MM.1S (cell line): ENCODE measurements at regions not wholly inside any gene's neighbourhood (a gene's known extent, or its start where the extent isn't known, plus 50 kb on each side); places are given as distances from the start of the nearest gene placed in this dataset.

Experiments
- EZH2 ChIP-seq: fragments of 300-600 bp; sonication (generic); optimal IDR thresholded peaks from 2 replicates; pipeline ENCODE3; 2017; ENCODE audit warnings: low read depth, mild to moderate bottlenecking, antibody characterized with exemption, low read length, mixed read lengths
- EZH2phosphoT487 ChIP-seq: fragments of 300-600 bp; sonication (generic); IDR thresholded peaks from 2 replicates; pipeline ENCODE4 v1.6.1; 2018; ENCODE audit warnings: antibody characterized with exemption, low read length
- TF ChIP-seq, protein P1 (sequence below): fragments of 300-600 bp; sonication (generic); IDR thresholded peaks from 2 replicates; pipeline ENCODE4 v1.5.1; 2016; ENCODE audit warnings: antibody characterized with exemption, low read length, mixed read lengths

DNA sequence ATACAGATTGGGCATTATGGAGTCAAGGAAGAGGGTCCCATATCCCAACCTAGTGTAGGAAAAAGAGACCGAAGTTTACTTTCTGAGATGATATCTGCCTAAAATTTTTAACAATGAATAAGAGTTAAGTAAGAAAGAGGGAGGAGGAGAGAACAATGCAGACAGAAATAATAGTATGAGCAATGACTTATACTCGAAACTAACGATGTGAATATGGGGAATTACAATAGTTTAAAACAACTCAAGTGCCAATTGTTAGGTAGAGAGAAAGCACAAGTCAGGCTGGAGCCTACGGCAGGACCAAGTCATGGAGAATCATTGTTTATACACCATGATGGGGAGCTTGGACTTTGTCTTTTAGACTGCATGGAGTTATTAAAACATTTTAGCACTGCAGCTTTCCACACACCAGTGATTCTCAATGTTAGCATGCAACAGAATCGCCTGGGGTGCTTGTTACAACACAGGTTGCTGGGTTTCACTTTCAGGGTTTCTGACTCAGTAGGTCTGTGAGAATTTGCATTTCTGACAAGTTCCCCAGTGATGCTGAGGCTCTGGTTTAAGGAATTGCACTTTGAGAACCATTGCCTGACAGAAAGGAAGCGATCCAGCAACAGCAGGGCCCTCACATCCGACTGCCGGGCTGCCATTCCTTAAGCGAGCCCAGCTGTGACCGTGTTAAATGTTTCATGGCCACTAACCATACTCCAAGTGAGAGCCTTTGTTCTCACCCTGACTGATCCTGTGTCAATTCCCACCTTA is 511.2 kb downstream of the DCDC2C start:
- TF ChIP-seq, protein P1, sequence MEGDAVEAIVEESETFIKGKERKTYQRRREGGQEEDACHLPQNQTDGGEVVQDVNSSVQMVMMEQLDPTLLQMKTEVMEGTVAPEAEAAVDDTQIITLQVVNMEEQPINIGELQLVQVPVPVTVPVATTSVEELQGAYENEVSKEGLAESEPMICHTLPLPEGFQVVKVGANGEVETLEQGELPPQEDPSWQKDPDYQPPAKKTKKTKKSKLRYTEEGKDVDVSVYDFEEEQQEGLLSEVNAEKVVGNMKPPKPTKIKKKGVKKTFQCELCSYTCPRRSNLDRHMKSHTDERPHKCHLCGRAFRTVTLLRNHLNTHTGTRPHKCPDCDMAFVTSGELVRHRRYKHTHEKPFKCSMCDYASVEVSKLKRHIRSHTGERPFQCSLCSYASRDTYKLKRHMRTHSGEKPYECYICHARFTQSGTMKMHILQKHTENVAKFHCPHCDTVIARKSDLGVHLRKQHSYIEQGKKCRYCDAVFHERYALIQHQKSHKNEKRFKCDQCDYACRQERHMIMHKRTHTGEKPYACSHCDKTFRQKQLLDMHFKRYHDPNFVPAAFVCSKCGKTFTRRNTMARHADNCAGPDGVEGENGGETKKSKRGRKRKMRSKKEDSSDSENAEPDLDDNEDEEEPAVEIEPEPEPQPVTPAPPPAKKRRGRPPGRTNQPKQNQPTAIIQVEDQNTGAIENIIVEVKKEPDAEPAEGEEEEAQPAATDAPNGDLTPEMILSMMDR: no peak
- TF ChIP-seq EZH2phosphoT487: no peak
- TF ChIP-seq EZH2: no peak
